ENCODE measurements at regions not wholly inside any gene's neighbourhood (a gene's known extent, or its start where the extent isn't known, plus 50 kb on each side); places are given as distances from the start of the nearest gene placed in this dataset.

GRCh38 chr1:218970397-218970990 is 203.2 kb upstream of the LYPLAL1 start:
- TF ChIP-seq POLR2AphosphoS5 (IDR thresholded peaks at IDR 0.05; ENCODE audit: control insufficient read depth, insufficient read depth, low read depth, low read length) = no peak
- no peak for TF ChIP-seq ZNF12 (CRISPR knock-in tag; IDR thresholded peaks at IDR 0.05)
- TF ChIP-seq, protein P1, sequence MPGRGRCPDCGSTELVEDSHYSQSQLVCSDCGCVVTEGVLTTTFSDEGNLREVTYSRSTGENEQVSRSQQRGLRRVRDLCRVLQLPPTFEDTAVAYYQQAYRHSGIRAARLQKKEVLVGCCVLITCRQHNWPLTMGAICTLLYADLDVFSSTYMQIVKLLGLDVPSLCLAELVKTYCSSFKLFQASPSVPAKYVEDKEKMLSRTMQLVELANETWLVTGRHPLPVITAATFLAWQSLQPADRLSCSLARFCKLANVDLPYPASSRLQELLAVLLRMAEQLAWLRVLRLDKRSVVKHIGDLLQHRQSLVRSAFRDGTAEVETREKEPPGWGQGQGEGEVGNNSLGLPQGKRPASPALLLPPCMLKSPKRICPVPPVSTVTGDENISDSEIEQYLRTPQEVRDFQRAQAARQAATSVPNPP (IDR thresholded peaks at IDR 0.05; ENCODE audit: borderline replicate concordance, insufficient read depth, insufficient read length) = no peak
- TF ChIP-seq SREBF2 (CRISPR knock-in tag; IDR thresholded peaks at IDR 0.05) = no peak
- TF ChIP-seq CTCF (IDR thresholded peaks at IDR 0.05 in 2 of 3, conservative IDR thresholded peaks at IDR 0.05 in 1 of 3; ENCODE audit: insufficient read depth in 2 of 3, low read depth in 1 of 3, low read length in 3 of 3) = no peak
- no peak for TF ChIP-seq ZNF408 (CRISPR knock-in tag; IDR thresholded peaks at IDR 0.05; ENCODE audit: low read depth)
- no peak for TF ChIP-seq ZNF318 (IDR thresholded peaks at IDR 0.05; ENCODE audit: borderline replicate concordance in 1 of 2, low read depth in 1 of 2)
- no peak for TF ChIP-seq HNRNPL (IDR thresholded peaks at IDR 0.05; ENCODE audit: low read depth, low read length)
- TF ChIP-seq ZNF133 (CRISPR knock-in tag; IDR thresholded peaks at IDR 0.05) = no peak
- TF ChIP-seq, protein P2, sequence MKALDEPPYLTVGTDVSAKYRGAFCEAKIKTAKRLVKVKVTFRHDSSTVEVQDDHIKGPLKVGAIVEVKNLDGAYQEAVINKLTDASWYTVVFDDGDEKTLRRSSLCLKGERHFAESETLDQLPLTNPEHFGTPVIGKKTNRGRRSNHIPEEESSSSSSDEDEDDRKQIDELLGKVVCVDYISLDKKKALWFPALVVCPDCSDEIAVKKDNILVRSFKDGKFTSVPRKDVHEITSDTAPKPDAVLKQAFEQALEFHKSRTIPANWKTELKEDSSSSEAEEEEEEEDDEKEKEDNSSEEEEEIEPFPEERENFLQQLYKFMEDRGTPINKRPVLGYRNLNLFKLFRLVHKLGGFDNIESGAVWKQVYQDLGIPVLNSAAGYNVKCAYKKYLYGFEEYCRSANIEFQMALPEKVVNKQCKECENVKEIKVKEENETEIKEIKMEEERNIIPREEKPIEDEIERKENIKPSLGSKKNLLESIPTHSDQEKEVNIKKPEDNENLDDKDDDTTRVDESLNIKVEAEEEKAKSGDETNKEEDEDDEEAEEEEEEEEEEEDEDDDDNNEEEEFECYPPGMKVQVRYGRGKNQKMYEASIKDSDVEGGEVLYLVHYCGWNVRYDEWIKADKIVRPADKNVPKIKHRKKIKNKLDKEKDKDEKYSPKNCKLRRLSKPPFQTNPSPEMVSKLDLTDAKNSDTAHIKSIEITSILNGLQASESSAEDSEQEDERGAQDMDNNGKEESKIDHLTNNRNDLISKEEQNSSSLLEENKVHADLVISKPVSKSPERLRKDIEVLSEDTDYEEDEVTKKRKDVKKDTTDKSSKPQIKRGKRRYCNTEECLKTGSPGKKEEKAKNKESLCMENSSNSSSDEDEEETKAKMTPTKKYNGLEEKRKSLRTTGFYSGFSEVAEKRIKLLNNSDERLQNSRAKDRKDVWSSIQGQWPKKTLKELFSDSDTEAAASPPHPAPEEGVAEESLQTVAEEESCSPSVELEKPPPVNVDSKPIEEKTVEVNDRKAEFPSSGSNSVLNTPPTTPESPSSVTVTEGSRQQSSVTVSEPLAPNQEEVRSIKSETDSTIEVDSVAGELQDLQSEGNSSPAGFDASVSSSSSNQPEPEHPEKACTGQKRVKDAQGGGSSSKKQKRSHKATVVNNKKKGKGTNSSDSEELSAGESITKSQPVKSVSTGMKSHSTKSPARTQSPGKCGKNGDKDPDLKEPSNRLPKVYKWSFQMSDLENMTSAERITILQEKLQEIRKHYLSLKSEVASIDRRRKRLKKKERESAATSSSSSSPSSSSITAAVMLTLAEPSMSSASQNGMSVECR (CRISPR knock-in tag; IDR thresholded peaks at IDR 0.05) = no peak
- TF ChIP-seq BMI1 (IDR thresholded peaks at IDR 0.05; ENCODE audit: low read length) = no peak
- no peak for TF ChIP-seq SP2 (IDR thresholded peaks at IDR 0.05; ENCODE audit: extremely low read depth, low read depth, low read length, poor library complexity, severe bottlenecking)
- TF ChIP-seq LARP7 (IDR thresholded peaks at IDR 0.05) = no peak
